ENCODE measurements at regions not wholly inside any gene's neighbourhood (a gene's known extent, or its start where the extent isn't known, plus 50 kb on each side); places are given as distances from the start of the nearest gene placed in this dataset.

DNA sequence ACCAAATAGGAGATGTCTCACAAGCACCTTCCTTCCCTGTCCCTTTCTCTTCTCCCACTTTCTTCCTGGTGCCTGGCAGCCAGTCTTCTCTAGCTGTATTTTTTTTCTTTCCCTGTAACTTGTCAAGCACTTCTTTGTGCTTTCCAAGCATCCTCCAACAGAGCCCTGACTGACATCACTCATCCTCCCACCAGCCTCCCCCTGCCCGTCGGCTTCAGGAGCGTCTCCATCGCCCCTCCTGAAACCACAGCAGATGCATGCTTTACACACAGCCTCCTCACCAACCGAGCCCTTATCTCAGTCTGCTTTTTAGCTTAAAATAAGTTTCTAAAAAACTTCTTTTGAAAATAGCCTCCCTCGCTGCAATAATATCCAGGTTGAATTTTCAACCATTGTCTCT lies 268.7 kb upstream of the CDH5 start:
- Histone ChIP-seq H3K4me3 (replicated peaks in 1 of 4; ENCODE audit: control extremely low read depth in 1 of 4, insufficient read depth in 1 of 4, low read depth in 3 of 4, low read length in 4 of 4) (no peak overlapping the region), H3K9me3 (ENCODE audit: control insufficient read depth, insufficient read depth, low read depth, low read length) (no peaks in the 10 kb centered on the region), H3K27ac (ENCODE audit: insufficient read depth, low read length) (no peak overlapping the region), H3K79me2 (ENCODE audit: control insufficient read depth, insufficient read depth, low read length) (no peaks in the 10 kb centered on the region), H3K27me3 (ENCODE audit: control insufficient read depth, insufficient read depth, low read length) (no peaks in the 10 kb centered on the region), H3K36me3 (ENCODE audit: control insufficient read depth, insufficient read depth, low read length) (no peaks in the 10 kb centered on the region), H3K4me1 (ENCODE audit: control insufficient read depth, extremely low read depth, insufficient read depth, low read length) (no peaks in the 10 kb centered on the region), H3K9ac (ENCODE audit: insufficient read depth, low read length) (no peak overlapping the region), H3K4me2 (ENCODE audit: extremely low read depth, insufficient read depth, low read length) (no peak overlapping the region), H4K20me1 (ENCODE audit: control insufficient read depth, extremely low read depth, insufficient read depth, low read length) (no peaks in the 10 kb centered on the region), H2AFZ (ENCODE audit: low read length) (no peak overlapping the region)
- peak in 1 of 2 donors; percentile 47 for DNase-seq (ENCODE audit: low read depth in 2 of 2)
- TF ChIP-seq EZH2 (IDR thresholded peaks at IDR 0.05; ENCODE audit: low read length, missing control alignments), result no peak
- TF ChIP-seq, protein P1, sequence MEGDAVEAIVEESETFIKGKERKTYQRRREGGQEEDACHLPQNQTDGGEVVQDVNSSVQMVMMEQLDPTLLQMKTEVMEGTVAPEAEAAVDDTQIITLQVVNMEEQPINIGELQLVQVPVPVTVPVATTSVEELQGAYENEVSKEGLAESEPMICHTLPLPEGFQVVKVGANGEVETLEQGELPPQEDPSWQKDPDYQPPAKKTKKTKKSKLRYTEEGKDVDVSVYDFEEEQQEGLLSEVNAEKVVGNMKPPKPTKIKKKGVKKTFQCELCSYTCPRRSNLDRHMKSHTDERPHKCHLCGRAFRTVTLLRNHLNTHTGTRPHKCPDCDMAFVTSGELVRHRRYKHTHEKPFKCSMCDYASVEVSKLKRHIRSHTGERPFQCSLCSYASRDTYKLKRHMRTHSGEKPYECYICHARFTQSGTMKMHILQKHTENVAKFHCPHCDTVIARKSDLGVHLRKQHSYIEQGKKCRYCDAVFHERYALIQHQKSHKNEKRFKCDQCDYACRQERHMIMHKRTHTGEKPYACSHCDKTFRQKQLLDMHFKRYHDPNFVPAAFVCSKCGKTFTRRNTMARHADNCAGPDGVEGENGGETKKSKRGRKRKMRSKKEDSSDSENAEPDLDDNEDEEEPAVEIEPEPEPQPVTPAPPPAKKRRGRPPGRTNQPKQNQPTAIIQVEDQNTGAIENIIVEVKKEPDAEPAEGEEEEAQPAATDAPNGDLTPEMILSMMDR (conservative IDR thresholded peaks at IDR 0.05 in 1 of 2, IDR thresholded peaks at IDR 0.05 in 1 of 2; ENCODE audit: low read depth in 1 of 2, low read length in 2 of 2), result no peak

DNA sequence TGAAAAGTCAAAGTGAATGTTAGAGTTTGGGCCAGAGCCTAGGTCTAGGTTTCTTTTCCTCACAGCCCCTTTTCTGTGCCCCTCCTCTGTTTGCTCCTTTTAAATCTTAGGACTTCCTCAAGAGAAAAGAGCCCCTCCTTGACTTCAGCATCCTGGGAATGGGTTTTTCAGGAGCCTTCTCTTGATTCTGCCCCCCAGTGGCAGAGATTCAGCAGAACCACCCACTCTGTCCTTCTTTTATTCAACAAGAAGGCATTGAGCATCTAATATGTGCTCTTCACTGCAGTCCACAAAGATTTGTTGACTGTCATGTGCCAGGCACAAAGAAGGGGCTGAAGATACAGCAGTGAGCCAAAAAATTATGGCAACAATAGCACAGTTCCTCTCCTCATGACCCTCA lies 270.8 kb upstream of the CDH5 start:
- Histone ChIP-seq H3K9me3 (ENCODE audit: control insufficient read depth, insufficient read depth, low read depth, low read length) (no peaks in the 10 kb centered on the region), H3K79me2 (ENCODE audit: control insufficient read depth, insufficient read depth, low read length) (no peaks in the 10 kb centered on the region), H3K27me3 (ENCODE audit: control insufficient read depth, insufficient read depth, low read length) (no peaks in the 10 kb centered on the region), H3K27ac (ENCODE audit: insufficient read depth, low read length) (no peak overlapping the region), H2AFZ (ENCODE audit: low read length) (no peak overlapping the region), H3K4me3 (replicated peaks in 1 of 4; ENCODE audit: control extremely low read depth in 1 of 4, insufficient read depth in 1 of 4, low read depth in 3 of 4, low read length in 4 of 4) (no peak overlapping the region), H3K36me3 (ENCODE audit: control insufficient read depth, insufficient read depth, low read length) (no peaks in the 10 kb centered on the region), H4K20me1 (ENCODE audit: control insufficient read depth, extremely low read depth, insufficient read depth, low read length) (no peaks in the 10 kb centered on the region), H3K4me2 (ENCODE audit: extremely low read depth, insufficient read depth, low read length) (no peak overlapping the region), H3K4me1 (ENCODE audit: control insufficient read depth, extremely low read depth, insufficient read depth, low read length) (peaks cover 2% of the 10 kb centered on the region), H3K9ac (ENCODE audit: insufficient read depth, low read length) (no peak overlapping the region)
- no peak for DNase-seq (ENCODE audit: low read depth in 2 of 2)
- TF ChIP-seq EZH2 (IDR thresholded peaks at IDR 0.05; ENCODE audit: low read length, missing control alignments), result no peak
- TF ChIP-seq, protein P1 (conservative IDR thresholded peaks at IDR 0.05 in 1 of 2, IDR thresholded peaks at IDR 0.05 in 1 of 2; ENCODE audit: low read depth in 1 of 2, low read length in 2 of 2), result peak in 1 of 2 donors; percentile 14

DNA sequence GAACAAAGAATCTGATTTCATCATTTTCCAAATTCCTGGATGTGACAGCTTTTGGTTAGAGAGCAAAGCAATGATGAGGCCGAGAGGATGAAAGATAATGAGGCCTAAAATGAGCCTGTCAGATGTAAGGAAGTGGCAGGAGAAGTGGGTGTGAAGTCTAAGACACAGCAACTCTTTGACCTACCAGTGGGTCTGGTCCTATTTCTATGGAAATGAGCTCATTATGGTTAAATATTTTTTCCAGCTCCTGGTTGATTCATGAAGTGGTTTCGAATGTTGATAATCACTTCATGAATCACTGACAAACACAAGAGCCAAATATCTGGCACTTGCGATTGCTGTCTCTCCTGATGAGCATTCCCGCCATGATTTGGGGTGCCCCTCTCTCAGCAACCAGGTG lies 273.3 kb upstream of the CDH5 start:
- Histone ChIP-seq H3K9me3 (ENCODE audit: control insufficient read depth, insufficient read depth, low read depth, low read length) (no peaks in the 10 kb centered on the region), H3K4me1 (ENCODE audit: control insufficient read depth, extremely low read depth, insufficient read depth, low read length) (peaks cover 2% of the 10 kb centered on the region), H3K27ac (ENCODE audit: insufficient read depth, low read length) (no peak overlapping the region), H2AFZ (ENCODE audit: low read length) (no peak overlapping the region), H3K27me3 (ENCODE audit: control insufficient read depth, insufficient read depth, low read length) (no peaks in the 10 kb centered on the region), H3K4me2 (ENCODE audit: extremely low read depth, insufficient read depth, low read length) (no peak overlapping the region), H3K79me2 (ENCODE audit: control insufficient read depth, insufficient read depth, low read length) (no peaks in the 10 kb centered on the region), H4K20me1 (ENCODE audit: control insufficient read depth, extremely low read depth, insufficient read depth, low read length) (no peaks in the 10 kb centered on the region), H3K4me3 (replicated peaks in 1 of 4; ENCODE audit: control extremely low read depth in 1 of 4, insufficient read depth in 1 of 4, low read depth in 3 of 4, low read length in 4 of 4) (no peak overlapping the region), H3K9ac (ENCODE audit: insufficient read depth, low read length) (no peak overlapping the region), H3K36me3 (ENCODE audit: control insufficient read depth, insufficient read depth, low read length) (no peaks in the 10 kb centered on the region)
- TF ChIP-seq EZH2 (IDR thresholded peaks at IDR 0.05; ENCODE audit: low read length, missing control alignments), result no peak
- TF ChIP-seq, protein P1 (conservative IDR thresholded peaks at IDR 0.05 in 1 of 2, IDR thresholded peaks at IDR 0.05 in 1 of 2; ENCODE audit: low read depth in 1 of 2, low read length in 2 of 2), result no peak
- DNase-seq (ENCODE audit: low read depth in 2 of 2), result peak; percentile 28 to 85
